Erythroblast (primary cell): ENCODE measurements at regions not wholly inside any gene's neighbourhood (a gene's known extent, or its start where the extent isn't known, plus 50 kb on each side); places are given as distances from the start of the nearest gene placed in this dataset.

ENCODE experiments used
- GATA1 ChIP-seq: IDR thresholded peaks from 2 replicates; pipeline ENCODE4 v1.6.1; 2011; ENCODE audit warnings: low read depth, mild to moderate bottlenecking, control low read depth, low read length, moderate library complexity
- POLR2A ChIP-seq: IDR thresholded peaks from 2 replicates; pipeline ENCODE4 v1.6.1; 2011; ENCODE audit warnings: mild to moderate bottlenecking, low read length

- TF ChIP-seq POLR2A (no peak), GATA1 (no peak)
Measured at GRCh38 chr1:112143871-112144441, 154.5 kb upstream of the KCND3 start.
